Liver (tissue), 8 donors: ENCODE measurements at regions not wholly inside any gene's neighbourhood (a gene's known extent, or its start where the extent isn't known, plus 50 kb on each side); places are given as distances from the start of the nearest gene placed in this dataset.

Source experiments
- DNase-seq: peaks from one replicate; pipeline ENCODE4 v3.0.0-alpha.2; 2017; ENCODE audit warnings: low spot score
- H3K27ac ChIP-seq, 2 donors: one replicate each; pipeline ENCODE4 v1.7.0; 2013; ENCODE audit warnings: inconsistent platforms in 2 of 2, low read length in 2 of 2, control low read depth in 1 of 2, low read depth in 1 of 2, mild to moderate bottlenecking in 1 of 2
- H3K27me3 ChIP-seq, 4 donors: one replicate each; pipeline versions ENCODE4 v1.6.1 to v1.7.0; 2013; ENCODE audit warnings: low read length in 3 of 4, inconsistent platforms in 1 of 4, mild to moderate bottlenecking in 1 of 4, moderate library complexity in 1 of 4; ENCODE audit not compliant: control insufficient read depth in 4 of 4, insufficient read depth in 4 of 4
- H3K36me3 ChIP-seq, 4 donors: one replicate each; pipeline versions ENCODE4 v1.6.1 to v1.7.0; 2013; ENCODE audit warnings: low read length in 3 of 4, mild to moderate bottlenecking in 3 of 4, low read depth in 1 of 4, moderate library complexity in 1 of 4; ENCODE audit not compliant: control insufficient read depth in 4 of 4, insufficient read depth in 3 of 4
- H3K4me1 ChIP-seq, 4 donors: one replicate each; pipeline versions ENCODE4 v1.6.1 to v1.7.0; 2013; ENCODE audit warnings: low read length in 3 of 4, mild to moderate bottlenecking in 3 of 4, moderate library complexity in 1 of 4; ENCODE audit not compliant: control insufficient read depth in 4 of 4, insufficient read depth in 4 of 4
- H3K4me3 ChIP-seq, 3 donors: one replicate each; pipeline versions ENCODE4 v1.6.1 to v1.7.0; 2013; ENCODE audit warnings: low read length in 3 of 3, control low read depth in 1 of 3, low read depth in 1 of 3, mild to moderate bottlenecking in 1 of 3
- H3K9ac ChIP-seq, 2 donors: one replicate each; pipeline ENCODE4 v1.7.0; 2013; ENCODE audit warnings: low read length in 2 of 2, mild to moderate bottlenecking in 2 of 2, moderate library complexity in 2 of 2, control low read depth in 1 of 2, low read depth in 1 of 2
- H3K9me3 ChIP-seq, 4 donors: one replicate each; pipeline versions ENCODE4 v1.6.1 to v1.7.0; 2013; ENCODE audit warnings: low read length in 3 of 4; ENCODE audit not compliant: control insufficient read depth in 4 of 4
- ATF3 ChIP-seq: IDR thresholded peaks from 2 replicates; pipeline ENCODE4 v1.6.1; 2016; ENCODE audit warnings: antibody characterized with exemption
- CTCF ChIP-seq: fragments of 150-350 bp; IDR thresholded peaks from 2 replicates; pipeline ENCODE4 v1.5.1; 2017; ENCODE audit warnings: improper control_type of control experiment, low read depth, low read length; ENCODE audit not compliant: missing input control
- FOXA1 ChIP-seq: IDR thresholded peaks from 2 replicates; pipeline ENCODE4 v1.6.1; 2016; ENCODE audit warnings: antibody characterized with exemption
- FOXA2 ChIP-seq: IDR thresholded peaks from 2 replicates; pipeline ENCODE4 v1.6.1; 2016; ENCODE audit warnings: antibody characterized with exemption
- GABPA ChIP-seq, 2 donors: IDR thresholded peaks in 1 of 2; conservative IDR thresholded peaks in 1 of 2; 2 replicates each; pipeline ENCODE4 v1.6.1; 2016; ENCODE audit warnings: antibody characterized with exemption in 2 of 2, mild to moderate bottlenecking in 1 of 2, moderate library complexity in 1 of 2
- HNF4A ChIP-seq, 2 donors: conservative IDR thresholded peaks; 2 replicates each; pipeline ENCODE4 v1.6.1; 2016; ENCODE audit warnings: antibody characterized with exemption in 2 of 2, mild to moderate bottlenecking in 2 of 2
- HNF4G ChIP-seq: IDR thresholded peaks from 2 replicates; pipeline ENCODE4 v1.6.1; 2016; ENCODE audit warnings: antibody characterized with exemption
- JUND ChIP-seq, 2 donors: IDR thresholded peaks; 2 replicates each; pipeline ENCODE4 v1.6.1; 2016; ENCODE audit warnings: antibody characterized with exemption in 2 of 2
- MAX ChIP-seq: IDR thresholded peaks from 2 replicates; pipeline ENCODE4 v1.6.1; 2016; ENCODE audit warnings: antibody characterized with exemption
- RAD21 ChIP-seq, 2 donors: IDR thresholded peaks; 2 replicates each; pipeline ENCODE4 v1.6.1; 2016; ENCODE audit warnings: antibody characterized with exemption in 2 of 2, mild to moderate bottlenecking in 2 of 2
- RXRA ChIP-seq, 2 donors: IDR thresholded peaks; 2 replicates each; pipeline ENCODE4 v1.6.1; 2017 to 2018; ENCODE audit warnings: antibody characterized with exemption in 2 of 2, mild to moderate bottlenecking in 1 of 2
- SP1 ChIP-seq: IDR thresholded peaks from 2 replicates; pipeline ENCODE4 v1.6.1; 2018; ENCODE audit warnings: antibody characterized with exemption, mild to moderate bottlenecking
- TAF1 ChIP-seq: conservative IDR thresholded peaks from 2 replicates; pipeline ENCODE4 v1.6.1; 2016; ENCODE audit warnings: antibody characterized with exemption, mild to moderate bottlenecking
- YY1 ChIP-seq: IDR thresholded peaks from 2 replicates; pipeline ENCODE4 v1.6.1; 2016; ENCODE audit warnings: antibody characterized with exemption, mild to moderate bottlenecking
- ZBTB33 ChIP-seq: IDR thresholded peaks from 2 replicates; pipeline ENCODE4 v1.6.1; 2016; ENCODE audit warnings: antibody characterized with exemption
- WGBS: extraction: QIAGEN DNeasy Blood & Tissue Kit; methylation state at CpG from one replicate; pipeline ENCODE4 v1.1.7; 2013; 5-methylcytosine and 5-hydroxymethylcytosine counted together
- TF ChIP-seq, protein P1 (sequence below): IDR thresholded peaks from 2 replicates; pipeline ENCODE4 v1.6.1; 2016; ENCODE audit warnings: antibody characterized with exemption, mild to moderate bottlenecking
- donor health status: healthy.
- donor health status: healthy.
- donor health status: healthy.
- donor health status: healthy.
- donor health status: healthy.

DNA sequence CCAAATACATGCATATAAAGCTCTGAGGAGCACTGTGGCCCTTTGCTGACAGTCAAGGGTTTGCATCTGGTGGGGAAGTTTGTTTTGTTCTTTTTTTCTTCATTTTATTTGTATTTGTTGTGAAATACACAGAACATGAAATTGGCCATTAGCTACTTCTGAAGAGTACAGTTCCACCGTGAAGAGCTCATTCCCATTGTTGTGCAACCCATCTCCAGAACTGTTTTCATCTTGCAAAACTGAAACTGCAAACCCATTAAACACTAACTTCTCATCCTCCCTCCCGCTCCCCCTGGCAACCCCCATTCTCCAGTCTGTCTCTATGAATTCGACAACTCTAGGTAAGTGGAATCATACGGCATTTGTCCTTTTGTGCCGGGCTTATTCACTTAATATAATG, 231.3 kb downstream of the TFAP2C start:
- Histone ChIP-seq H3K4me1 (no peaks in the 10 kb centered on the region), H3K36me3 (no peaks in the 10 kb centered on the region), H3K4me3 (no peak overlapping the region), H3K9ac (no peak overlapping the region), H3K27me3 (peaks cover 0 to 6% (median under 1%) of the 10 kb centered on the region in 4 donors), H3K9me3 (no peaks in the 10 kb centered on the region), H3K27ac (no peak overlapping the region)
- TF ChIP-seq SP1 (no peak), RXRA (IDR thresholded peaks at IDR 0.05) (no peak), ATF3 (no peak), RAD21 (IDR thresholded peaks at IDR 0.05) (no peak), CTCF (no peak), TAF1 (no peak), FOXA1 (no peak), JUND (IDR thresholded peaks at IDR 0.05) (no peak), MAX (no peak), GABPA (IDR thresholded peaks at IDR 0.05 in 1 of 2, conservative IDR thresholded peaks at IDR 0.05 in 1 of 2) (no peak), ZBTB33 (no peak), FOXA2 (no peak), HNF4A (conservative IDR thresholded peaks at IDR 0.05) (no peak), HNF4G (no peak)
- TF ChIP-seq, protein P1, sequence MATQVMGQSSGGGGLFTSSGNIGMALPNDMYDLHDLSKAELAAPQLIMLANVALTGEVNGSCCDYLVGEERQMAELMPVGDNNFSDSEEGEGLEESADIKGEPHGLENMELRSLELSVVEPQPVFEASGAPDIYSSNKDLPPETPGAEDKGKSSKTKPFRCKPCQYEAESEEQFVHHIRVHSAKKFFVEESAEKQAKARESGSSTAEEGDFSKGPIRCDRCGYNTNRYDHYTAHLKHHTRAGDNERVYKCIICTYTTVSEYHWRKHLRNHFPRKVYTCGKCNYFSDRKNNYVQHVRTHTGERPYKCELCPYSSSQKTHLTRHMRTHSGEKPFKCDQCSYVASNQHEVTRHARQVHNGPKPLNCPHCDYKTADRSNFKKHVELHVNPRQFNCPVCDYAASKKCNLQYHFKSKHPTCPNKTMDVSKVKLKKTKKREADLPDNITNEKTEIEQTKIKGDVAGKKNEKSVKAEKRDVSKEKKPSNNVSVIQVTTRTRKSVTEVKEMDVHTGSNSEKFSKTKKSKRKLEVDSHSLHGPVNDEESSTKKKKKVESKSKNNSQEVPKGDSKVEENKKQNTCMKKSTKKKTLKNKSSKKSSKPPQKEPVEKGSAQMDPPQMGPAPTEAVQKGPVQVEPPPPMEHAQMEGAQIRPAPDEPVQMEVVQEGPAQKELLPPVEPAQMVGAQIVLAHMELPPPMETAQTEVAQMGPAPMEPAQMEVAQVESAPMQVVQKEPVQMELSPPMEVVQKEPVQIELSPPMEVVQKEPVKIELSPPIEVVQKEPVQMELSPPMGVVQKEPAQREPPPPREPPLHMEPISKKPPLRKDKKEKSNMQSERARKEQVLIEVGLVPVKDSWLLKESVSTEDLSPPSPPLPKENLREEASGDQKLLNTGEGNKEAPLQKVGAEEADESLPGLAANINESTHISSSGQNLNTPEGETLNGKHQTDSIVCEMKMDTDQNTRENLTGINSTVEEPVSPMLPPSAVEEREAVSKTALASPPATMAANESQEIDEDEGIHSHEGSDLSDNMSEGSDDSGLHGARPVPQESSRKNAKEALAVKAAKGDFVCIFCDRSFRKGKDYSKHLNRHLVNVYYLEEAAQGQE: no peak
- DNase-seq: no peak
- WGBS: 56% methylated on average over 5 of the region's 5 CpGs

DNA sequence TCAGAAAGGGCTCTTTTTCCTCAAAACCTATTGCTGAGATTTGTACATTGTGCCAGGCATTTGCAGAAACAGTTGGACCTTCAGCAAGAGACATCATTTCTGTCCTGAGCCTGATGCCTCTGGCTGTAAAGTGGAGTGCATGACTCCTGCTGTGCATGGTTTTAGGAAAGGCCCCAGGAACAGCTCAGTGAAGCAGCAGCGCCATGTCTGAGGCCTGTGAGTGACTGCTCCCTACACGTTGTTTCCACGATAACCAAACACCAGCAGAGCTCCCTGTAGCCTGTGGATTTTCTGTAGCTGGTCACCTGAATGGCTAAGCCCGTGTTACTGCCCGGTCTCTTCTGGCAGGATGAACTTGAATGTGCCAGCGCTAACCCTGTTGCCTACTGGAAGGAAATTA, 232.5 kb downstream of the TFAP2C start:
- H3K4me1 ChIP-seq: no peaks in the 10 kb centered on the region
- no peak overlapping the region for H3K4me3 ChIP-seq
- no peak for DNase-seq
- H3K9ac ChIP-seq: no peak overlapping the region
- H3K9me3 ChIP-seq: no peaks in the 10 kb centered on the region
- H3K36me3 ChIP-seq: no peaks in the 10 kb centered on the region
- 27% methylated on average over 6 of the region's 6 CpGs for WGBS
- H3K27ac ChIP-seq: no peak overlapping the region
- peaks cover 0 to 6% (median under 1%) of the 10 kb centered on the region in 4 donors for H3K27me3 ChIP-seq
- TF ChIP-seq YY1: no peak
- TF ChIP-seq RXRA (IDR thresholded peaks at IDR 0.05): no peak
- no peak for TF ChIP-seq GABPA (IDR thresholded peaks at IDR 0.05 in 1 of 2, conservative IDR thresholded peaks at IDR 0.05 in 1 of 2)
- TF ChIP-seq, protein P1: no peak
- no peak for TF ChIP-seq CTCF
- TF ChIP-seq TAF1: no peak
- no peak for TF ChIP-seq RAD21 (IDR thresholded peaks at IDR 0.05)
- TF ChIP-seq HNF4G: no peak
- TF ChIP-seq HNF4A (conservative IDR thresholded peaks at IDR 0.05): no peak
